H9 (cell line): ENCODE measurements at regions not wholly inside any gene's neighbourhood (a gene's known extent, or its start where the extent isn't known, plus 50 kb on each side); places are given as distances from the start of the nearest gene placed in this dataset.

Source experiments
- DNase-seq: peaks from one replicate; pipeline ENCODE4 v3.0.0-alpha.2; 2017
- H2AFZ ChIP-seq: one replicate; pipeline ENCODE4 v1.6.1; 2013; ENCODE audit warnings: mild to moderate bottlenecking, low read length, control low read depth, moderate library complexity
- H2AK5ac ChIP-seq: 2 replicates; pipeline ENCODE4 v1.6.1; 2013; ENCODE audit warnings: low read length, control low read depth, mixed read lengths; ENCODE audit not compliant: insufficient read length
- H2BK120ac ChIP-seq: one replicate; pipeline ENCODE4 v1.6.1; 2013; ENCODE audit warnings: low read depth, mild to moderate bottlenecking, low read length, control low read depth, inconsistent platforms; ENCODE audit not compliant: poor library complexity, severe bottlenecking
- H2BK12ac ChIP-seq: 2 replicates; pipeline ENCODE4 v1.6.1; 2013; ENCODE audit warnings: low read length, control low read depth, mixed read lengths, low read depth; ENCODE audit not compliant: insufficient read length
- H2BK15ac ChIP-seq: 2 replicates; pipeline ENCODE4 v1.6.1; 2013; ENCODE audit warnings: low read depth, low read length, control low read depth
- H2BK20ac ChIP-seq: one replicate; pipeline ENCODE4 v1.6.1; 2013; ENCODE audit warnings: low read depth, mild to moderate bottlenecking, low read length, control low read depth, inconsistent platforms; ENCODE audit not compliant: poor library complexity, severe bottlenecking
- H2BK5ac ChIP-seq: 2 replicates; pipeline ENCODE4 v1.6.1; 2013; ENCODE audit warnings: low read length, control low read depth, mixed read lengths; ENCODE audit not compliant: insufficient read length
- H3K14ac ChIP-seq: 2 replicates; pipeline ENCODE4 v1.6.1; 2013; ENCODE audit warnings: low read length, control low read depth; ENCODE audit not compliant: insufficient read depth
- H3K18ac ChIP-seq: 2 replicates; pipeline ENCODE4 v1.6.1; 2013; ENCODE audit warnings: low read depth, mild to moderate bottlenecking, mixed read lengths, low read length, control low read depth; ENCODE audit not compliant: insufficient read length
- H3K23ac ChIP-seq: 2 replicates; pipeline ENCODE4 v1.6.1; 2013; ENCODE audit warnings: low read length, control low read depth, mixed read lengths, low read depth; ENCODE audit not compliant: insufficient read length
- H3K23me2 ChIP-seq: 2 replicates; pipeline ENCODE4 v1.6.1; 2013; ENCODE audit warnings: low read depth, mild to moderate bottlenecking, mixed read lengths, low read length, control low read depth; ENCODE audit not compliant: insufficient read length, poor library complexity, severe bottlenecking
- H3K27ac ChIP-seq: 2 replicates; pipeline ENCODE4 v1.5.1; 2013; ENCODE audit warnings: low read length, control low read depth, mixed read lengths, low read depth; ENCODE audit not compliant: insufficient read length
- H3K27me3 ChIP-seq: 2 replicates; pipeline ENCODE4 v1.6.1; 2013; ENCODE audit warnings: low read length, control low read depth, inconsistent platforms; ENCODE audit not compliant: insufficient read depth
- H3K4ac ChIP-seq: 2 replicates; pipeline ENCODE4 v1.6.1; 2013; ENCODE audit warnings: low read depth, mild to moderate bottlenecking, control low read depth, inconsistent platforms, low read length, moderate library complexity
- H3K4me1 ChIP-seq: 2 replicates; pipeline ENCODE4 v1.6.1; 2013; ENCODE audit warnings: low read length, control low read depth, inconsistent platforms; ENCODE audit not compliant: insufficient read depth
- H3K4me2 ChIP-seq: 2 replicates; pipeline ENCODE4 v1.6.1; 2013; ENCODE audit warnings: low read length, control low read depth, mixed read lengths; ENCODE audit not compliant: insufficient read length, insufficient read depth
- H3K56ac ChIP-seq: 2 replicates; pipeline ENCODE4 v1.6.1; 2013; ENCODE audit warnings: low read depth, mild to moderate bottlenecking, mixed read lengths, low read length, control low read depth; ENCODE audit not compliant: insufficient read length
- H3K79me1 ChIP-seq: 2 replicates; pipeline ENCODE4 v1.6.1; 2013; ENCODE audit warnings: low read depth, mild to moderate bottlenecking, moderate library complexity, low read length, control low read depth, inconsistent platforms; ENCODE audit not compliant: insufficient read depth, poor library complexity, severe bottlenecking
- H3K79me2 ChIP-seq: 2 replicates; pipeline ENCODE4 v1.6.1; 2013; ENCODE audit warnings: low read length, control low read depth, inconsistent platforms; ENCODE audit not compliant: insufficient read depth
- H3K9ac ChIP-seq: 2 replicates; pipeline ENCODE4 v1.6.1; 2013; ENCODE audit warnings: low read length, control low read depth, mixed read lengths; ENCODE audit not compliant: insufficient read length; ENCODE audit errors: extremely low read depth
- H3K9me3 ChIP-seq: one replicate; pipeline ENCODE4 v1.6.1; 2013; ENCODE audit warnings: low read depth, low read length, inconsistent platforms; ENCODE audit not compliant: control insufficient read depth
- H3T11ph ChIP-seq: one replicate; pipeline ENCODE4 v1.6.1; 2013; ENCODE audit warnings: mild to moderate bottlenecking, low read length, control low read depth, inconsistent platforms
- H4K20me1 ChIP-seq: one replicate; pipeline ENCODE4 v1.6.1; 2013; ENCODE audit not compliant: control insufficient read depth, insufficient read length, insufficient read depth
- H4K5ac ChIP-seq: 2 replicates; pipeline ENCODE4 v1.6.1; 2013; ENCODE audit warnings: low read depth, mild to moderate bottlenecking, mixed read lengths, low read length, control low read depth; ENCODE audit not compliant: insufficient read length
- H4K8ac ChIP-seq: replicated peaks from 2 replicates; pipeline ENCODE4 v1.6.1; 2013; ENCODE audit warnings: low read length, control low read depth, mixed read lengths, low read depth; ENCODE audit not compliant: insufficient read length
- H4K91ac ChIP-seq: 2 replicates; pipeline ENCODE4 v1.6.1; 2013; ENCODE audit warnings: low read depth, mild to moderate bottlenecking, moderate library complexity, mixed read lengths, low read length, control low read depth; ENCODE audit not compliant: insufficient read length
- H3K27ac Mint-ChIP-seq, 3 experiments: 2 replicates in 2 of 3; 3 replicates in 1 of 3; pipeline ENCODE4 v1.8.0; 2020 to 2021; ENCODE audit warnings: mixed read lengths in 3 of 3, mild to moderate bottlenecking in 1 of 3, moderate library complexity in 1 of 3
- H3K27me3 Mint-ChIP-seq: 2 replicates; pipeline ENCODE4 v1.8.0; 2021; ENCODE audit warnings: low read depth, mild to moderate bottlenecking, moderate library complexity, mixed read lengths
- H3K36me3 Mint-ChIP-seq, 3 experiments: 2 replicates in 2 of 3; 3 replicates in 1 of 3; pipeline ENCODE4 v1.8.0; 2020 to 2021; ENCODE audit warnings: low read depth in 3 of 3, mixed read lengths in 3 of 3; ENCODE audit not compliant: insufficient read depth in 1 of 3
- H3K4me1 Mint-ChIP-seq, 2 experiments: 2 replicates each; pipeline ENCODE4 v1.8.0; 2020; ENCODE audit warnings: mixed read lengths in 2 of 2
- H3K4me3 Mint-ChIP-seq, 2 experiments: 2 replicates in 1 of 2; 3 replicates in 1 of 2; pipeline ENCODE4 v1.8.0; 2020 to 2021; ENCODE audit warnings: mild to moderate bottlenecking in 2 of 2, mixed read lengths in 2 of 2, moderate library complexity in 1 of 2
- H3K9me3 Mint-ChIP-seq, 2 experiments: 2 replicates in 1 of 2; 3 replicates in 1 of 2; pipeline ENCODE4 v1.8.0; 2020; ENCODE audit warnings: mild to moderate bottlenecking in 2 of 2, mixed read lengths in 2 of 2, moderate library complexity in 1 of 2
- CTCF ChIP-seq: fragments of 200-600 bp; sonication (generic); conservative IDR thresholded peaks from 3 replicates; pipeline ENCODE4 v1.8.0; 2021; ENCODE audit warnings: antibody characterized with exemption, mild to moderate bottlenecking

- Histone ChIP-seq H3K4ac (no peak overlapping the region), H3K18ac (no peak overlapping the region), H3K27me3 (no peaks in the 10 kb centered on the region), H3K79me2 (no peaks in the 10 kb centered on the region), H3K14ac (no peak overlapping the region), H3K23ac (no peak overlapping the region), H2BK15ac (no peak overlapping the region), H4K91ac (no peak overlapping the region), H2AFZ (no peak overlapping the region), H3K9ac (no peak overlapping the region), H3K79me1 (no peaks in the 10 kb centered on the region), H4K8ac (no peak overlapping the region), H4K5ac (no peak overlapping the region), H2BK5ac (no peak overlapping the region), H4K20me1 (no peaks in the 10 kb centered on the region), H2BK120ac (no peak overlapping the region), H3K56ac (no peak overlapping the region), H3K27ac (no peak overlapping the region), H3K9me3 (no peaks in the 10 kb centered on the region), H2BK12ac (no peak overlapping the region), H3K4me2 (no peak overlapping the region), H3K4me1 (no peaks in the 10 kb centered on the region; the same call in 1 of the 2 replicates), H2BK20ac (no peak overlapping the region), H3T11ph (no peak overlapping the region), H3K23me2 (no peaks in the 10 kb centered on the region), H2AK5ac (no peak overlapping the region)
- Mint-ChIP-seq H3K9me3 (no peaks in the 10 kb centered on the region; a peak in 2 of 5 replicates), H3K4me1 (peaks cover 25 to 37% of the 10 kb centered on the region in 2 experiments), H3K27me3 (no peaks in the 10 kb centered on the region), H3K36me3 (peaks cover 0 to 5% (median 2%) of the 10 kb centered on the region in 3 experiments; a peak in 4 of 7 replicates), H3K27ac (no peak overlapping the region), H3K4me3 (no peak overlapping the region)
- TF ChIP-seq CTCF: no peak
- DNase-seq: no peak
Measured at GRCh38 chr14:38528582-38528981, 272.7 kb upstream of the CLEC14A start.
